ENCODE measurements at regions not wholly inside any gene's neighbourhood (a gene's known extent, or its start where the extent isn't known, plus 50 kb on each side); places are given as distances from the start of the nearest gene placed in this dataset.

DNA sequence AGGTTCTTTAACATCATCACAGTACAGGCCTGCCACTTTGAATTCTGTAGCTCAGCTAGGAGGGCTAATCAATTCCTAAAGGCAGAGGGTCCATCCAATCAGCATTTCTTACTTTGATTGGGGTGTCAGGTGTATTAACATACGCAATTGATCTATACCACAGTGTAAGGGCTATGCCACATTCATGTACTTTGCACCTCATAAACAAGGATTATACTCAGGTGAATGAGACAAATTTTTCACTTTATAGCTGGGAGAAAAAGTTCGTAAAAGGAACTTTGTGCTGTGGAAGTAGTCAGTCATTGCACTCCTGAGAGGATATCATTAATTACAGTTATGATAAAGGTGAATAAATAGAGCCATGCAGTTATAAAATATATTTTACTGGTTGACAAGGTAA, 119.9 kb upstream of the AHR start:
- TF ChIP-seq CTCF (conservative IDR thresholded peaks at IDR 0.05 in 1 of 2, IDR thresholded peaks at IDR 0.05 in 1 of 2; ENCODE audit: extremely low read depth in 1 of 2, insufficient read depth in 1 of 2, low read depth in 1 of 2, low read length in 2 of 2), result no peak
- no peak for TF ChIP-seq EZH2 (IDR thresholded peaks at IDR 0.05; ENCODE audit: borderline replicate concordance, low read length)
